ENCODE measurements at regions not wholly inside any gene's neighbourhood (a gene's known extent, or its start where the extent isn't known, plus 50 kb on each side); places are given as distances from the start of the nearest gene placed in this dataset.

DNA sequence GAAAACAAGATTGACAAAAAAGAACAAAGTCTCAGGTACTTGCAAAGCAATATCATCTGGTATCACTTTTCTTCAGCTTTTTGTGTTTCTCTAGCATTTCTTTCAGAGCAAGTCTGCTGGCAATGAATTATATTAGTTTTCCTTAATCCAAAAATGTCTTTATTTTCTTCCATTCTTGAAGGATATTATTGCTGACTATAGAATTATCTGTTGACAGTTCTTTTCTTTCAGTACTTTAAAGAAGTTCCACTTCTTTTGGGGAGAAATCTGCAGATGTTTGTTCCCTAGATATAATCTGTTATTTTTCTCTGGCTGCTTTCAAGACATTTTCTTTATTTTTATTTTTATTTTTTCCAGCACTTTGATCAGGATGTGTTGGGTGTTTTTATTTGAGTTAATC, 161.8 kb upstream of the SPRED2 start:
- Histone ChIP-seq H3K36me3 (ENCODE audit: control insufficient read depth, insufficient read depth, low read length, severe bottlenecking) (no peaks in the 10 kb centered on the region), H3K4me1 (ENCODE audit: control insufficient read depth, insufficient read depth, low read length) (peaks cover 9% of the 10 kb centered on the region), H3K4me3 (ENCODE audit: low read length) (no peak overlapping the region), H3K27me3 (replicated peaks; ENCODE audit: control insufficient read depth, insufficient read depth, low read length) (no peaks in the 10 kb centered on the region), H3K9ac (ENCODE audit: low read length) (no peak overlapping the region), H3K9me3 (ENCODE audit: control insufficient read depth, low read length) (peaks cover 3% of the 10 kb centered on the region)
- DNase-seq (ENCODE audit: low read depth): no peak

DNA sequence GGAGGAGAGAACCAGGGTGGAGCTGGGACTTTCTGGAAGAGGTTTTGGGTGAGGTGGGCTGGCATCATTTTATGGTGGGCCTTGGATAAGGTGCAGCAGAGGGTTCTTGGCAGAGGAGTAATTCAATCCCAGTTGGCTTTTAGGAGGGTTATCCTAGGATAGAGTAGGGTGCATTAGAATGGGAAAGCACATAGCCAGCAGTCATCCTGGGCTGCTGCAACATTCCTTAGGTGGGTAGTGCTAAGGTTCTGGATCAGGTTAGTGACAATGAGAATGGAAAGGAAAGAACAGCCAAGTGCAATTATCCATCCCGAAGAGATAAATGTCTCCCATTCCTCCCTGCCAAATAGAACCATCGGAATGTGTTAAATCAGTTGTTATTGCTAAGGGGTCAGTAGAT, 157.3 kb upstream of the SPRED2 start:
- Histone ChIP-seq H3K27me3 (replicated peaks; ENCODE audit: control insufficient read depth, insufficient read depth, low read length) (no peaks in the 10 kb centered on the region), H3K9me3 (ENCODE audit: control insufficient read depth, low read length) (peaks cover 3% of the 10 kb centered on the region), H3K36me3 (ENCODE audit: control insufficient read depth, insufficient read depth, low read length, severe bottlenecking) (no peaks in the 10 kb centered on the region), H3K4me3 (ENCODE audit: low read length) (no peak overlapping the region), H3K9ac (ENCODE audit: low read length) (no peak overlapping the region), H3K4me1 (ENCODE audit: control insufficient read depth, insufficient read depth, low read length) (no peaks in the 10 kb centered on the region)
- no peak for DNase-seq (ENCODE audit: low read depth)

DNA sequence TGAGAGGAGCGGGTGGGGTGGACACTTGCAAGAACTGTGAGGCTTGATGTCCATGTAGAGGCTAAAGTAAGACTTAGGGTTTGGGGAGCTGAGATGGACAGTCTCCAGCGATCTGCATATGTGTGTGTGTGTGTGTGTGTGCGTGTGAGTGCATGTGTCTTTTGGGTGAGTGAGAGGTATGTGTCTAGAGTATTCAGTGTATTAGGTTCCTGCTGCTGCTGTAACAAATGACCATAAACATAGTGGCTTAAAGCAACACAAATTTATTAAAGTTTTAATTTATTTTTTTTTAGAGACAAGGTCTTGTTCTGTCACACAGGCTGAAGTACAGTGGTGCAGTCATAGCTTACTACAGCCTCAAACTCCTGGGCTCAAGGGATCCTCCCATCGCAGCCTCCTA, 155.4 kb upstream of the SPRED2 start:
- no peaks in the 10 kb centered on the region for H3K9me3 ChIP-seq (ENCODE audit: control insufficient read depth, low read length)
- no peak overlapping the region for H3K4me3 ChIP-seq (ENCODE audit: low read length)
- no peak overlapping the region for H3K9ac ChIP-seq (ENCODE audit: low read length)
- H3K36me3 ChIP-seq (ENCODE audit: control insufficient read depth, insufficient read depth, low read length, severe bottlenecking): no peaks in the 10 kb centered on the region
- no peaks in the 10 kb centered on the region for H3K27me3 ChIP-seq (replicated peaks; ENCODE audit: control insufficient read depth, insufficient read depth, low read length)
- DNase-seq (ENCODE audit: low read depth): no peak
- no peaks in the 10 kb centered on the region for H3K4me1 ChIP-seq (ENCODE audit: control insufficient read depth, insufficient read depth, low read length)

DNA sequence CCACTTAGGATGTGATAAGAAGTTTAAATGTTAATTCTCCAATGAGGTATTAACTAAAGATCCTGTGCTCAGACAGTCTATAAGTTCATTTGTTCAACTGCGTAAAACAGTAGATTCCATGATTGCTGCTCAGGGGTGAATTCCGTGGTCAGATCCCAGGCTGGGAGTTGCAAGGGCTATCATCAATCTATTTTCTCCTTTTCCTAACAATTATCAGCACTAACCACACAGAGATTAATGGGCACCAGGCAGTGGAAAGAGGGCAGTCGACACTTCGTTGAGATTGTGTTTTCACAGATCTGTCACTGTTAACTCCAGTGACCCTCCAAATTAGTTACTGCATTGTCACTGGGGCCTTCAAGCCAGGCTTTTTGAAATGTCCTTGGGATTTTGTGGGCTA, 154.1 kb upstream of the SPRED2 start:
- H3K9ac ChIP-seq (ENCODE audit: low read length): no peak overlapping the region
- no peaks in the 10 kb centered on the region for H3K9me3 ChIP-seq (ENCODE audit: control insufficient read depth, low read length)
- no peaks in the 10 kb centered on the region for H3K36me3 ChIP-seq (ENCODE audit: control insufficient read depth, insufficient read depth, low read length, severe bottlenecking)
- H3K27me3 ChIP-seq (replicated peaks; ENCODE audit: control insufficient read depth, insufficient read depth, low read length): no peaks in the 10 kb centered on the region
- H3K4me3 ChIP-seq (ENCODE audit: low read length): no peak overlapping the region
- no peaks in the 10 kb centered on the region for H3K4me1 ChIP-seq (ENCODE audit: control insufficient read depth, insufficient read depth, low read length)
- no peak for DNase-seq (ENCODE audit: low read depth)

DNA sequence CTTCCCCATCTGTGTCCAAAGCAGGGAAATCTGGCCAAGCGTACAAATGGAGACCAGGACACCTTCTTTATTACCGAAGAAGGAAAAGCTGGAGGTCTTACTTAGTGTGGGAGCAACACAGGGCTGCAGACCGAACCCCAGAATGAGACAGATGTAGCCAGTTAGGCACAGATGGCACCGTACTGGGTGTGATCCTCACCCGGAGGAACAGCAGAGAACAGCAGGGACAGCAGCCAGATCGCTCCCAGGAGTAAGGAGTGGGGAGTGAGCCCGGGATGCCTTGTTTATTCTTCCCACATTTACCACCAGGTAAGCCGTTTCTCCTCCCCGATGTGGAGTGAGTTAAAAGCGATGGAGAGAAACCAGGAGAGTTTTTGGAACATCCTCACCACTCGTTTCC, 150.7 kb upstream of the SPRED2 start:
- Histone ChIP-seq H3K4me3 (ENCODE audit: low read length) (no peak overlapping the region), H3K9me3 (ENCODE audit: control insufficient read depth, low read length) (no peaks in the 10 kb centered on the region), H3K36me3 (ENCODE audit: control insufficient read depth, insufficient read depth, low read length, severe bottlenecking) (no peaks in the 10 kb centered on the region), H3K27me3 (replicated peaks; ENCODE audit: control insufficient read depth, insufficient read depth, low read length) (no peaks in the 10 kb centered on the region), H3K4me1 (ENCODE audit: control insufficient read depth, insufficient read depth, low read length) (no peaks in the 10 kb centered on the region), H3K9ac (ENCODE audit: low read length) (no peak overlapping the region)
- no peak for DNase-seq (ENCODE audit: low read depth)

DNA sequence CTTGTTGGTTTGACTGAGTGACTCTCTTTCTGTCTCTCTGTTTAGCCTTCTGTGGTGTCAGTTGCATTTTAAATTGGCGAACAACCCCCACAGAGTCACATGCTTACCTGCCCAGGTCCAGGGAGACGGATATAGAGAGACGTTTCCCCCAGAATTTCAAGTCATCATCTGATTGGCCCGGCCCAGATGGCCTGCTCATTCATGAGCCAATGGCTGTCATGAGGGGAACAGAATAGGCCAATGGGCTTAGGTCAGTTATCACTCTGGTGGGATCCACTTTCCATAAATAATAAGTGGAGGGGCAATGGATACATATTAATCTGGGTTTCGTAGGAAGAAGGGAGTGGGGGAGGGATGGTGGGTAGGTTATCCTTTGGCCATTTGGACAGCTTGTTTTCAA, 150.0 kb upstream of the SPRED2 start:
- Histone ChIP-seq H3K4me3 (ENCODE audit: low read length) (no peak overlapping the region), H3K36me3 (ENCODE audit: control insufficient read depth, insufficient read depth, low read length, severe bottlenecking) (no peaks in the 10 kb centered on the region), H3K4me1 (ENCODE audit: control insufficient read depth, insufficient read depth, low read length) (peaks cover 4% of the 10 kb centered on the region), H3K9ac (ENCODE audit: low read length) (no peak overlapping the region), H3K9me3 (ENCODE audit: control insufficient read depth, low read length) (no peaks in the 10 kb centered on the region), H3K27me3 (replicated peaks; ENCODE audit: control insufficient read depth, insufficient read depth, low read length) (no peaks in the 10 kb centered on the region)
- DNase-seq (ENCODE audit: low read depth): no peak

DNA sequence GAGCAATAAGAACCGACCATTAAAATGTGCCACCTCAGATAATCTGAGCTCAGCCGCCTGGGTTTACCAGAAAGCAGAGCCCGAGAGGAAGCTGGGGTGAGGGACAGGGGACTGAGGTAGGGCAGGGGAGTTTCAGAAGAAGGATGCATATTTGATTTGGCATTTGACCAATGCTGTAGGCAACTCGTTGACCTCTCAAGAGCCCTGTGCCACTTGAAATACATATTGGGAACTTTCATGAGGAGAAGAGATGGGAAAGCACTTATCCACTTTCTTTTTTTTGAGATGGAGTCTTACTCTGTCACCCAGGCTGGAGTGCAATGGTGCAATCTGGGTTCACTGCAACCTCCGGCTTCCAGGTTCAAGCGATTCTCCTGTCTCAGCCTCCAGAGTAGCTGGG, 148.4 kb upstream of the SPRED2 start:
- Histone ChIP-seq H3K36me3 (ENCODE audit: control insufficient read depth, insufficient read depth, low read length, severe bottlenecking) (no peaks in the 10 kb centered on the region), H3K4me3 (ENCODE audit: low read length) (no peak overlapping the region), H3K27me3 (replicated peaks; ENCODE audit: control insufficient read depth, insufficient read depth, low read length) (no peaks in the 10 kb centered on the region), H3K4me1 (ENCODE audit: control insufficient read depth, insufficient read depth, low read length) (peaks cover 17% of the 10 kb centered on the region), H3K9ac (ENCODE audit: low read length) (no peak overlapping the region), H3K9me3 (ENCODE audit: control insufficient read depth, low read length) (no peaks in the 10 kb centered on the region)
- DNase-seq (ENCODE audit: low read depth): no peak

DNA sequence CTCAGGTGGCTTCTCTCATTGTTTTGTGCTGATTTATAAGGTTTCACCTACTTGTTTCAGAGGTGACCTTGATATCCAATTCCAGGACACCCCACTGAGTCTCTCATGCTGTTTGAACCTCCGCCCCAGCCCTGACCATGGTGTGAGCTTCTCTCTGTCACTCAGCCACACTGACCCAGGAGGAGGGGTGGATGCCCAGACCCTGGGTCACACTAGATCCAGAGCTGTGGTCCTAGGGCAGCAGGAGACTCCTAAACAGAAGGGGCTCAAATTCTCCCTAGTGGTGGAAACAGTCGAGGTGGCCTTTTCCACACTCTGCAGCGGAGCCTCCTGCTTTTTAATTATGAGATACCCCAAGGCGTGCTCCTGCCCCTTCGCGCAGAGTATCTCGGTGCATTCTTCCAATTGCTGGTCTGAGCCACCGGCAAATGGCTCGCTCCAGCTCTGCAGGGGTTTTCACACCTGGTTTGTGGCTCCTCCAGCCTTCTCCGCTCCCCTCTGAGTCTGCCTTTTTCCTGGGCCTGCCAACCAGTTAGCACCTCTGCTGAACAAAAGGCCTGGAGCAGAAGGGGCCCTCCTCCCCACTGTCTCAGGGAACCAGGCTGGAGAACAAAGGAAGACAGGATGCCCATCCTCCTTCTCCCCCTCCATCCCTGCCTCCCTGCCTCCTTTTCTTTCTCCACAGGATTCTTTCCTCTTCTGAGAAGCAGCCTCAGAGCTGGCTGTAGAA, 147.3 kb upstream of the SPRED2 start:
- DNase-seq (ENCODE audit: low read depth): no peak
- Histone ChIP-seq H3K4me3 (ENCODE audit: low read length) (no peak overlapping the region), H3K27me3 (replicated peaks; ENCODE audit: control insufficient read depth, insufficient read depth, low read length) (no peaks in the 10 kb centered on the region), H3K9me3 (ENCODE audit: control insufficient read depth, low read length) (no peaks in the 10 kb centered on the region), H3K36me3 (ENCODE audit: control insufficient read depth, insufficient read depth, low read length, severe bottlenecking) (no peaks in the 10 kb centered on the region), H3K9ac (ENCODE audit: low read length) (no peak overlapping the region), H3K4me1 (ENCODE audit: control insufficient read depth, insufficient read depth, low read length) (peaks cover 27% of the 10 kb centered on the region)

DNA sequence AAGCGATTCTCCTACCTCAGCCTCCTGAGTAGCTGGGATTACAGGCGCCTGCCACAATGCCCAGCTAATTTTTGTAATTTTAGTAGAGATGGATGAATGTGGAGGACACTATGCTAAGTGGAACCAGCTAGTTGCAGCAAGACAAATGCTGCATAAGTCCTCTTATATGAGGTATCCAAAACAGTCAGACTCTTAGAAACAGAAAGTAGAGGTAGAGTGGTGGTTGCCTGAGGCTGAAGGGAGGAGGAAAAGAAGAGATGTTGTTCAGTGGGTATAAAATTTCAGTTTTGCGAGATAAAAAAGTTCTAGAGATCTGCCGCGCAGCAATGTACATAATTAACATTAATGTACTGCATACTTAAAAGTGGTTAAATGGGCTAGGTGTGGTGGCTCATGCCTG, 145.3 kb upstream of the SPRED2 start:
- H3K9me3 ChIP-seq (ENCODE audit: control insufficient read depth, low read length): no peaks in the 10 kb centered on the region
- no peak overlapping the region for H3K9ac ChIP-seq (ENCODE audit: low read length)
- no peaks in the 10 kb centered on the region for H3K36me3 ChIP-seq (ENCODE audit: control insufficient read depth, insufficient read depth, low read length, severe bottlenecking)
- H3K4me1 ChIP-seq (ENCODE audit: control insufficient read depth, insufficient read depth, low read length): peaks cover 32% of the 10 kb centered on the region
- H3K27me3 ChIP-seq (replicated peaks; ENCODE audit: control insufficient read depth, insufficient read depth, low read length): no peaks in the 10 kb centered on the region
- DNase-seq (ENCODE audit: low read depth): no peak
- H3K4me3 ChIP-seq (ENCODE audit: low read length): peak overlapping the region; percentile 54

DNA sequence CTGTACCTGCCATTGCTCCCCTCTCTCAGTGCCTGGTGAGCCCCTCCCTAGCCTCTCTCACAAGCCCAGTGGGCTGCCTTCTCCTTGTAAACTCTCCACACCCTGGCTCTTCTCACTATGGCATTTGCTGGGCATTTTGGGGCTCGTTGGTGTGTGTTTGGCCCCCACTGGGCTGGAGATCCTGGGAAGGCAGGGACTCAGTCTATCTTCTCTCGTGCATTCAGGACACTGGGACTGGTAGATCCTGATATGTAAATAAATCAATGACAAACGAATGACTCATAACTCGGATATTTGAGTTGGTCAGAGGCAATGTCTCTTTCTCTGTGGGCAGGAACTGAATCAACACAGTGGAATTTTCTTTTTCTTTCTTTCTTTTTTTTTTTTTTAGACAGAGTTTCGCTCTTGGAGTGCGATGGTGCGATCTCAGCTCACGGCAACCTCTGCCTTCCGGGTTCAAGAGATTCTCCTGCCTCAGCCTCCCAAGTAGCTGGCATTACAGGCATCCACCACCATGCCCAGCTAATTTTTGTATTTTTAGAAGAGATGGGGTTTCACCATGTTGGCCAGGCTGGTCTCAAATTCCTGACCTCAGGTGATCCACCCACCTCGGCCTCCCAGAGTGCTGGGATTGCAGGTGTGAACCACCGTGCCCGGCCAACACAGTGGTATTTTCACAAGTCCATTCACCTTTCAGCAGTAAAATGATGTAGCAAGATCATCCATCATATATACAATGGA, 144.6 kb upstream of the SPRED2 start:
- Histone ChIP-seq H3K9me3 (ENCODE audit: control insufficient read depth, low read length) (no peaks in the 10 kb centered on the region), H3K9ac (ENCODE audit: low read length) (peak overlapping the region; percentile 35), H3K36me3 (ENCODE audit: control insufficient read depth, insufficient read depth, low read length, severe bottlenecking) (no peaks in the 10 kb centered on the region), H3K4me3 (ENCODE audit: low read length) (peak overlapping the region; percentile 54), H3K4me1 (ENCODE audit: control insufficient read depth, insufficient read depth, low read length) (peaks cover 32% of the 10 kb centered on the region), H3K27me3 (replicated peaks; ENCODE audit: control insufficient read depth, insufficient read depth, low read length) (no peaks in the 10 kb centered on the region)
- peak; percentile 91 for DNase-seq (ENCODE audit: low read depth)

DNA sequence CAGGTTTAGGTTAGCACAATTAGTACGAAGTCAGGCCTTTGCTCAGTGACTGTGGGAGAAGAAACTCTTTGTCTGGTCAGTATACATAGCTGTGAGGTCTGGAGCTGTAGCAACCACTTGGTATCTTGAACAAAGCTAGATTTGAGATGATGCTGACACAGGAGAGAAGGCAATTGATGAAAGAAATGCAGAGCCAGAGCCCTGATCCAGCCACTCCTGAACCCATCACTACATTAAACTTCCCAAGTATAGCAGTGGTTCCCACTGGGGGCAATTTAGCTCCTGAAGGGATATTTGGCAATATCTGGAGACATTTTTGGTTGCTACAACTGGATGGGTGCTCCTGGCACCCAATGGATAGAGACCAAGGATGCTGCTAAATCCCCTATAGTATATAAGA, 143.9 kb upstream of the SPRED2 start:
- DNase-seq (ENCODE audit: low read depth): no peak
- Histone ChIP-seq H3K4me3 (ENCODE audit: low read length) (peak overlapping the region; percentile 22), H3K9me3 (ENCODE audit: control insufficient read depth, low read length) (no peaks in the 10 kb centered on the region)

More for the DNA sequence above, 143.9 kb upstream of the SPRED2 start:
- H3K9ac ChIP-seq (ENCODE audit: low read length): peak overlapping the region; percentile 35
- H3K4me1 ChIP-seq (ENCODE audit: control insufficient read depth, insufficient read depth, low read length): peaks cover 32% of the 10 kb centered on the region
- H3K27me3 ChIP-seq (replicated peaks; ENCODE audit: control insufficient read depth, insufficient read depth, low read length): no peaks in the 10 kb centered on the region
- no peaks in the 10 kb centered on the region for H3K36me3 ChIP-seq (ENCODE audit: control insufficient read depth, insufficient read depth, low read length, severe bottlenecking)

All from adipocyte (in vitro differentiated cells).